ENCODE measurements at regions not wholly inside any gene's neighbourhood (a gene's known extent, or its start where the extent isn't known, plus 50 kb on each side); places are given as distances from the start of the nearest gene placed in this dataset.

DNA sequence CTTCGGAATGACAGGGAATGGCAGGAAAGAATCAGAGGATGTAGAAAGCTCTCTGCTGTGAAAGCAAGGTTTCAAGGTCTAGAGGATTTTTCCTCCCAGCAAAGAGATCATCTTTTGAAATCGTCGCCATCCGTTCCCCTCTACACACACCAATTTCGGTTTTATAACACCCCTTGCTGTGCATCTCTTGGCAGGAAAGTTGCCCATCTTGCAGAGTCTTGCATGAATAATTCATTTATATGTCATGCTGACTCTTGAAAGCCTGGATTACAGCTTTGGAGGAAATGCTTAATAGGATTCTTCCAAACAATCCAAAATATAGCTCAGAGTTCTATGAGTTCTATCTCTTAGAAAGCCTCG is 262.7 kb downstream of the CHL1 start:
- DNase-seq: no peak

DNA sequence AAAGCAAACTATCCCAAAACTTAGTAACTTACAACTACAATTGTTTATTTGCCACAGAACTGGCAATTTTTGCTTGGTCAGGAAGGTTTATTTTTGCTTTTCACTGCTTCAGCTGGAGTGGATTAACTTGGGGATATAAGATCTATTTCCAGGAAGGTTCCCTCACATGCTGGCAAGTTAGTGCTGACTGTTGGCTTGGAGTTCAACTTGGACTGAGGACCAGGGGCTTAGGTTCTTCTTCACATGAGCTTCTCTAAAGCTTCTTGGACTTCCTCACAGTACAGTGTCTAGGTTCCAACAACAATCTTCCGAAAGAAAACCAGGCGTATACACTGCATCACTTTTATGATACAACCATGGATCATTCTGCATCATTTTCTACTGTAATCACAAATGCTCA is 264.4 kb downstream of the CHL1 start:
- no peak for DNase-seq

DNA sequence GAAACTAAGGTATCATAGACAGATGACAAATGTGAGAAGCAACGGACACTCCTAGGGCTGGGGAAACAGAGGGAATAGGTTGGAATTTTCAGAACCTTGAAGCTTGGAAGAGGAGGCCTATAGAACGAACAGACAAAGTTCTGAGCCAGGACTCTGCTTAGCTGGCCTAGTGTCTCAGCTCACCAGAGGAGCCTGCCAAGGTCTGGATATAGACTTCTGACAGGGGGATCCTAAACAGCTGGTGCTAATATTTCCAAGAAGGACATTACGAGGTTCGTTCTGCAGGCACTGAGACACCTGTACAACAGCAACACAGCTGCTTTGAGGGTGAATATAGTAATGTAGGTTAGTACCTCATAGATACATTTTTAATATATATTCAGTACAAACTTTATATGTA is 266.3 kb downstream of the CHL1 start:
- no peak for DNase-seq

DNA sequence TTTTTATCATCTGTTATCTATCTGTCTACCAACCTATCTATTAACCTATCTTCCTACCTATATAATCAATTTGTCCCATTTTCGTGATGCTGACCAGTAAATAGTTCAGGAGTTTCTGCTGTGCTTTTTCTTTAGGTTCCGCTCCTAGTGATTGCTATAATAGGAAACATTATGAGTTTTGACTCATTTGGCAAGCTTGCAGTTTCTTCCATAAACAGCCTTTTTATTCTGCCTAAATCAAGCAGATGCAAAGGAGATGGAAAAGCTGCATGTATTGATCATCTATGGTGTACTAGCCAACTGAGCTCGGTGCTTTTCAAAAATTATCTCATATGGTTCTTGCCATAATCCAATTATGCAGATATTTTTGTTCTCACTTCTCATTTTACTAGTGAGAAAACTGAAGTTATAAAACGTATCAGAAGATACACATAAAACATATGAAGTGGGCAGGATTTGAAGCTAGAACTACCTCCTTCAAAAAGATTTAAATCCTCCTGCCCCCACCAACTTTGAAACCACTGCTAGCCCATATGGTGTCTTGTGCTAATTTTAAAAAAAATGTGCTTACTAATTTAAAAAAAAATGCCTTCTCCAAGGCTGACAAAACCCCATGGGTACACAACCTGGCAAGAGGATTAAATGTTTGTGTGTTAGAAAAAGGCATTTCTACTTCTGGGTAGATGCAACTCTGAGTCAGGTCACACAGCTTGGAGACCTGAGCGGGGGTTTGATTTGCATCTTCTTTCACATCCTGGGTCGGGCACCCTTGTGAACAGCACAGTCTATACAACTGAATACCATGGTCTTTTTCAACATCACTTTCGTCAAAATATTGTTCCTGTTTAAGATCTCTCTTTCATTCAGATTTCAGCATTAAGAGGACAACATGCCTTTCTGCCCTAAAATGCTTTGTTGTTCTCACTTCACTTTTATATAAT is 267.0 kb downstream of the CHL1 start:
- DNase-seq: no peak

DNA sequence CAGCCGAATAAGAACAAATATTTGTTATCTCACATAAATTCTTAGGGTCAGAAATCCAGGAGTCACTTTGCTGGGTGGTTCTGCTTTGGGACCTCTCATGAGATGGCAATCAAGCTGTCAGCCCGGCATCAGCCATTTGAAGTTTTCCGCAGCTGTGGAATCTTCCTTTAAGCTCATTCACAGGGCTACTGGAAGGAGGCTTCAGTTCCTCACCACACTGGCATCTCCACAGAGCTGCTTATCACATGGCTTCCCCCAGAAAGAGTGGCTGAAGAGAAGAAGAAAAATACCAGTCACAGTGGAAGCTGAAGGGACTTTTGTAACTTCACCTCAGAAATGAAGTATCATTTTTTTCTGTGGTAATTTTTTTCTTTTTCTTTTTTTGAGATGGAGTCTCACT is 267.7 kb downstream of the CHL1 start:
- DNase-seq: no peak

DNA sequence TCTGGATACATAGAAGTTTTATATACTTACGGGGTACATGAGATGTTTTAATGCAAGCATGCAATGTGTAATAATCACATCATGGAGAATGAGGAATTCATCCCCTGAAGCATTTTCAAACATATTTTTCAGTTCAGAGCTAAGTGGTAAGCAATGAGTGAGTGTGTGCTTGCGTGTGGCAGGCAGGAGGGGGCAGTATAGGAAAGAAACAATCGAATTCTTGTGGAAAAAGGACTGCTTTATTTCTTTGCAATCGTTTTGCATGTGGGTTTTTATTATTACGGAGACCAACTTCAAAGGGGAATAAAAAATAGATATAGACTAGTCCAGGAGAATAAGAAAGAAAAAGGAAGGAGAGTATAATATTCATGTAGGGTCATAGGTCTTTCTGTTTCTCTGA is 271.6 kb downstream of the CHL1 start:
- DNase-seq: no peak

DNA sequence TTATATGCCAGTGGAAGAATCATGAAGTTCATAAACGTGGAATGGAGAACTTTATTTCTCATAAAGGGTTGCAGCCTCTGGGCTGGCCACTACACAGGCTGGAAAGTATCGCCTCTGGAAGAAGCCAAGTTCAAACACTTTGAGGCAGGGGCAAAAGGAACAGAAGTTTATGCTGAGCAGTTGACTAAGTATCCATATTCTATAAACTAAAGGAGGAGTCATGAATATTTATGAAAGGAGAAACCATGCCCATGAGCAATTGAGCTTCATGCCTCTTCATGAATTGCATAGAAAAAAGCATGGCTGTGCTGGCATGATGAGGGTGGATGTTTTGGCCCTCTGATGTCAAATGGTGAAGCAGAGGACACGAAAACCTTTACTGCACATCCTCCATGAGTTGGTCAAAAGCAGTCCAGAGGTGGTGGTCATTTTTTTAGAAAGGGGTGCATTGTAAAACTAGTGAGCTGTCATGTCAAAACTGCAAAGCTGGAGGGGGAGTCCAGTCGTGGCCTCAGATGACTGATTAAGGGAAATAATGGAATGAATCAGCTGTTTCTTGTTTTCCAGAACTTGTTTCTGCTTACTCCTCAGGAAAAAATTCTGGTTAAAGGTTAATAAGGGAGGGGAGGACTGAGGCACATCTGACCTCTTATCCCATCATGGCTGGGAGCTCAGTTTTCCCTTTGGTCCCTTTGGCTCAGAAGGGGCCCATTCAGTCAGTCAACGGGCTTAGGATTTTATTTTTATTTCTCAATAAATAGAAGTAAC is 276.7 kb downstream of the CHL1 start:
- DNase-seq: no peak

DNA sequence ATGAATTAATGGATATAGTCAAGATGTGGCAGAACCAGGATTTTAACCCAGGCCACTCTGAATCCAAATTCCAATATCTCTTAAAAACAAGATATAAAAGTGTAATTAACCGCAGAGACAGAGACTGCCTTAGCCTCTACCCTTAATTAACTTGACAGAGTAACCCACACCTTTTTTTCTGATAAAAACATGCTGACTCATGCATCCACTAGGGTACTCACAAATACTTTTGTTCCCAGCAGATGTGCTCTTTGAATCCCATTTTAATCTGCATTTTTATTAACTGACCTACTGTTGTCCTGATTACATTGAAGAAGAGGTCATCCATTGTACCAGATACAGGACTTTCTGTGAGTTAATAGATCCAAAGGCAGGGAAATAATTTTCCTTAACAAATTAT is 278.3 kb downstream of the CHL1 start:
- no peak for DNase-seq

DNA sequence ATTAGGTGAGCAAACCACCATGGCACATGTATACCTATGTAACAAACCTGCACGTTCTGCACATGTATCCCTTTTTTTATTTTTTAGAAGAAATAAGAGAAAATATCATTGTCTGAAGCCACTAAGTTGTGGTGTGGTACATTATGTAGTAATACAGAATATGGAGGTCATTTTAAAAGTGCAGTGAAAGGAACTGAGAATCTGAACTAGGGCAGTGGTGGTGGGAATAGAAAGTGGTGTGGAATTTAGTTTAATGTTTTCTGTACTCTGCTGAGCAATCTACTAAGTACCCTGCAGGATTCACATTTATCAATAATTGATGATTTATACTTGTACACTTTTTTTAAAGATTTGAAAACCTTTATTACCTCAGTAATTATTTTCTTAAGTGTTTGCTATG is 283.5 kb downstream of the CHL1 start:
- no peak for DNase-seq

DNA sequence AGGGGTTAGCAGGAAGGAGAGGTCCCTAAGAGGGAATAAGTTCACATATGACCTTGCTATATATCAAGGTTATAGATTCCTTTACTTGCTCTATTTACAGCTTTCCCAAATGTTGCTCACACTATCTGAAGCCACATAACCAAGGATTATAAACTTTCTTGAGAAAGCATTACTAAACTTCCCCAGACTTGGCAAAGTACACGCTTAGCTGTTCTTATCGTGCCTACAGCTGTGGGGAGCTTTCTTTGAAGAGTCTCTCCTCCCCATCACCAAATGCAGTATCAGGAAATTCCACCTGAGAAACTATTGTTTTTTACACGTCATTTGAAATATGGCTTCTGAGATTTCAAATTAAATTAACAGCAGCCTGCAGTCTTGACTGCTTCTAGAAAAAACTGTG is 284.5 kb downstream of the CHL1 start:
- no peak for DNase-seq

DNA sequence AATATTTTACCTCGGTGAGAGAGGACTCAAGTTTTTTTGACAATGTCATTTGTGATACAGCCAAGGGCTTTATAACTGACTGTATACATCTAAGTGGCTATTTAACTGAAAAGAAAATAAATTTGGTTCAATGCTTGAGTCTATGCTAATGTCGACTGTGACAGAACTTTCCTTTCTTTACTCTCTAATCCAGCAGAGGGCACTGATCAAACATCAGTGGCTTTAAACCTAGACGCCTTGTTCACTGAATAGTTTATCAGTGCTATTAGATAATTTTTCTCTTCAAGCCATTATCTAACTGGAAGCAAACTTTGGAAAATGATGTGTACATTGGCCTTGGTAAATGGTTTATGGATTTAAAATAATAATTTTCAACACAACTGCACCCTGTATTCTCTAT is 285.1 kb downstream of the CHL1 start:
- no peak for DNase-seq

DNA sequence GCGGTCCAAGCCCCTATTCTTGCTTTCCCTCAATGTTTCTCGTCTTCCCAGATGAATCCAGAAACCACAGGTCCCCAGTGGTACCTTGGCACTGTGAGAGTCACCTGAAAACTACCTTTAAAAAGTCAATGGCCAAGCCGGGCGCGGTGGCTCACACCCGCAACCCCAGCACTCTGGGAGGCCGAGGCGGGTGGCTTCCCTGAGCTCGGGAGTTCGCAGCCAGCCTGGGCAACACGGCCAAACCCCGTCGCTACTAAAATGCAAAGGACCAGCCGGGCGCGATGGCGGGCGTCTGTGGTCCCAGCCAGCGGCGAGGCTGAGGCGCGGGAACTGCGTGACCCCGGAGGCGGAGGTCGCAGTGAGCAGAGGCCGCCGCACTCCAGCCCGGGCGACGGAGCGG is 285.9 kb downstream of the CHL1 start:
- DNase-seq: no peak

DNA sequence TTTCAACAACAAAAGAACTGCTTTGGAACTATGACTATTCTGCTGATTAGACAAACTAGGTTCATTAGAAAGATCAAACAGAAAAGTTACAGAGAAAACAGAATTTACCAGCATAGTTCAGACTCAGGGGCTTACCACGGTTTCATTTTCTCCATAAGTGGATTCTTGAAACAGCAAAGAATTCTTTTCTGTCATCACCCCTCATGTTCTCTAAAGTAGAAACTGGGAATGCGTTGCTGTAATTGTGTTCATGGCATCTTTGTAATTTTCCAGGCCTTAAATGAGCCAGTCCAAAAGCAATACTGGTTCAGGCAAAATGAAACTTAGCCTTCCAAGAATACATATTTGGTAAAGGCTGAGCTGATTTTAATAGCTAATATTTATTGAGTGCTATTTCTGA is 287.8 kb downstream of the CHL1 start:
- no peak for DNase-seq

DNA sequence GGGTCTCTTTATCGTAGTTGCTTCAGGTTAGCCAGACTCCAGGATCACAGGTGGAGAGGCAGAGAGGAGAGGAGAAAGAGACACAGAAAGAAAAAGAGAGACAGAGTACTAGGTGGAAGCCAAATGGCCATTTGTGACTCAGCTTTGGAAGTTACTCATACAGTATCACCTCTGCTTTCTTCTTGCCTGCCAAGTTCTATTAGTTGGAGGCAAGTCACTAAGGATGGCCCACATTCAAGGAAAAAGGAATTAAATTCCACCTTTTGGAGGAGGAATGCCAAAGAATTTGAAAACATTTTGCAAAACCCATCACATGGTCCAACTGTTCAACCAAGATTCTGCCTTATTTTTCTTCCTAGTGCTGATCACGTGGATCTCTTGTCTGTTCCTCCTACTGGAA is 291.1 kb downstream of the CHL1 start:
- DNase-seq: no peak

DNA sequence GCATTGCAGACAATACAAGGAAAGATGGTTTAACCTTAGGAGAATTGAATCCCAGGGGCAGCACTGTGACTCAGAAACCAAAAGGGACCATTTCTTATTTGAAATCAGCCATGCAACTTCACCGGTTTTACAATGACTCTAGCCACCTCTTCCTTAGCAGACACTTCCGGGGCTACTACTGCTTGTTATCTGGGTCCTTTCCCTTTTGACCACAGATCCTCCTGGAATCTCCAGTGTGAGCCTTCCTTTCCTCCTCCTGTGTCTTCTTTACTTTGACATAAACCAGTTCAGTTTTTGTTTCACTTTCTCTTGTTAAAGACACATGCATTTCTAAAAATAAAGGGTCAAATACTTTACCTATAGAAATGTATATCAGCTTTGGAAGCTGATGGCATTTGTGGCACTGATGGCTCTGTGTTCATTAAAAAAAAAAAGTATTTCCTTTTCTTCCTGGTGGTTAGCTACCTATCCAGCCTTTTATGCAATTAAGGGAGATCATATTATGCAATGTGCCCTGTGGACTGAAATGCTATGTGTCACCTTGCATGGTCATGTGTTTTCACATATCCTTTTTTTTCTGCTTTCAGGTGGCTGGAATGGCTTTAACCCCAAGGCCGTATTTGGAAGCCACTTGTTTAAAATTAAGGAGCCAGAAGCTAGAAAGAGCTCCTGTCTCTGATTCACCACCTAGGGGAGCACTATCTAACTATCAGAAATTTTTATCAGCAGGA is 296.2 kb downstream of the CHL1 start:
- no peak for DNase-seq

DNA sequence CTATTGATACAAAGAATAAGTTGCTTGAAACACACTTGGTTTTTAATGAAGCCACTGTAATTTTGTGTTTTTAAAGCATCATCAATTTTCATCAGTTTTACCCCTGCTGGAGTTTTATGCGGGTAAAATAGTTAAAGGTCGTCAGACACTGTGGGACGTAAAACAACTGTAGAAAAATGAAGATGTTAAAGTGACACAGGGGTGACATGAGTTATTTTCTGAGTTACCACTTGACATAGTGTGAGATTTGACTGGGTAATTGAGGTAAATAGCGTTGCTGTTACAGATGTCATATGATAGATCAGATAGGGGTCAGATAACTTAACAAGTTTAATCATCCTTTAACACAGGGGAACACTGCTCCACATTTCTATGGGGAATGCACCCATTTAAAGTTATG is 297.6 kb downstream of the CHL1 start:
- DNase-seq: no peak

DNA sequence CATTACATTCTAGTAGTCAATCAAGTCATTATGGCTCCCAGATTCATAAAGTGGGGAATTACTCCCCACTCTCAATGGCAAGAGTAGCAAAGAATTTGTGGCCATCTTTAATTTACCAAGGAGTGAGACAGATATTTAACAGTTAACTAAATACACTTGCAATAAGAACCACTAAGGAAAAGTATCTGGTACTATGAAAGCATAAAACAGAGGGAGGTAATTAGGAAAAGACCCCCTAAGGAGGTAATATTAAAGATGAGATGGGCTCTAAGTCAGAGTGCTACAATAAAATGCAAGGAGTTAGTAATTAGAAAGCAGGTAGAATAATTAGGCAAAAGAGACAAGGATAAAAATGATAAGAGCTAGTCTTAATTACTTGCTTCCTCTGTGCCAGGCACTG is 301.9 kb downstream of the CHL1 start:
- DNase-seq: no peak

DNA sequence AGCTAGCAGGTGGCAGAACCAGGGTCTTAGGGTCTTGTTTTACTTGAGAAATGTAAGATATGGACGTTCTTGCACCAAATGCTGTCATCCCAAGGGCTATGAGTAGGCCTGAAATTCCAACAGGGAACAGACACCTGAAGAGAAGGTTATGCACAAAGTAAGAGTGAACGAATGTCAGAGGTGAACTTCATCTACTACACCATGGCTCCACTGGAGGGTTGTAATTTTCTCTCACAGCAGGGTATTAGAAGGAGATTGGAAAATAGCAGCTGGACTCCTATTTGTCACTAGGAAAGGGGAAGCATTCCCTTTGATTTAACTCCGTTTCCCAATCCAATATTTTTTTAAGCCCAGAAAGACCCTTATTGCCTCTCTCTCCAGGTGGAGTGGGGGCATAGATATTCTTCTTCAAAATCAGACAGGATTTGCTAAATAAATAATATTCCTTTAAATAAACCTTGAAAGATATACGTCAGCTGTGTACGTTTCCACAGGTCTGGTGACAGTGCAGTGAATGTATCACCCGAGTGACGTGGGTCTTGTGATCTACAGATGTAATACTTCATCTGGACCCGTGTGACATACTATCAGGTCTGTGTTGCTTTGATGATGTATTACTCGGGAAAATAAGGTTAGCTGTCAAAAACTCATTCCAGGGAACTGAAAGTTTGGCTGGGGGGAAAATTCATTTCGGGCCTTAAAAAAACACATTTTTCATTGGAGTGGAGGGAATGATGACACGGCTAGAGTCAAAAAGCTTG is 302.6 kb downstream of the CHL1 start:
- no peak for DNase-seq

DNA sequence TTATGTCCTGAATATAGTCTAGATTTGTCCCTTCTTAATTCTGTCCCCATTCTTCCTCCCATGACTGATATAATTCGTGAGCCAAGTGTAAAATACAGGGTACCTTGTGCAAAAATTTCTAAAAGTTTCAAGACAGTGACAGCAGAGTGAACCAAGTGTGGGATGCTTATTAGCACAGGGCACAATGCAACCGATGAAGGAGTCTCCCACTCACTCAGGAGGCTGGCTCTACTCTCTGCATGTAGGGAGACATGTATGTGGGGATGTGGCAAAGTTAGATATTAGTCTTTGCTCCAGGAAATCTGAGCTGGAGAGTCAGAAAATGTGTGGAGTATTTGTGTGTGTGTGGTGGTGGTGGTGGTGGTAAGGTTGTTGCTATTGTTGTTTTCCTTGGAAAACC is 305.9 kb downstream of the CHL1 start:
- no peak for DNase-seq

DNA sequence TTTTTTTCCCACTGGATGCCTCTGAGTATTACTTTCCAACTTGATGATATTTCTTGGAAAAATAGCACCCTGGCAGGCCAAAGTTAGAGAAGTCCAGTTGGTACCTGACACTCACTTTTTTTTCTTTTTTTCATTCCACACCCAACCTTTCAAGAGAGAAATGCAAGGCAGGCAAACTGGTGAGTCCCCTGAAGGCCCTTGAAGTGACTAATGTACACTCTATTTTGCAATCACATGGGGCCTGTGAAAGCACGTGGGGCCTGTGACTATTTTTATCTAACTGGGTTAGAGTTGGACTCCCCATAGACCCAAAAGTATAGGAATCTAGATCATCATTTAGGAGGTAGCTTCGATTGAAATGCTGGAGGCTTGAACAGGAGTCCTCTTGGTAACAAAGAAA is 316.7 kb downstream of the CHL1 start:
- DNase-seq: no peak

DNA sequence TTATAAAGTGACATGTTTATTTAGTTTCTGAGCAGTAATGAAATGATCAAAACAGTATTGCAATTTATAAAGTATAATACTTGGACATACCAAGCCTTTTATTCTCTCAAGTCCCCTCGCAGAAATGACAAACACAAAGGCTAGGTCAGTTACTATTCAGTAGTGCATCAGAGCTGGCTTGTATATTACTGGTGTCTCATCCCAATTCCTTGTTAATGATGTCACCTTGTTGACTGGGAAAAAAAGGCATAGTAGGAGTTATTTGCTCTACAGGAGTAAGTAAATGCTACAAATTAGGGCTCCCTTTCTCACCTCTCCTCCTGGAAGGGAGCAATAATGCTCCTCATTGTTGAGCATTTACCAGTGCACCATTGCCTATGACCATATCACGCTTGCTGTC is 317.6 kb downstream of the CHL1 start:
- DNase-seq: no peak

DNA sequence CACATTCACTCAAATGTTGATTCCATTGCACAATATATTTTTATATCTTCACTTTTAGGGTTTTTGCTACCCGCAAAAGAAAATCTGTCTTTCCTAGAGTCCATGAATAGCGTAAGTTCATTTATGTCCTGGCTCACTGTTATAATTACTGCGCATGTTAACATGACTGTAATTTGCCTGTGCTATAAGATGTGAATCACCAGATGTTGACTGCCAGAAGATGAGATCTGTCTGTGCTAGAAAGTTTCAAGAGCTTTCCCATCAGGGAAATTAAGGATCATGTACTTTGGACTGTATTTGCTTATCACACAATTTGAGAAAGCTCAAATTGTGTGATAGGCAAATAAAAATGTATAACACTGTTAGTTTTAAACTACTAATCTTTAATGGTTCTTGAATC is 322.5 kb downstream of the CHL1 start:
- DNase-seq: no peak

DNA sequence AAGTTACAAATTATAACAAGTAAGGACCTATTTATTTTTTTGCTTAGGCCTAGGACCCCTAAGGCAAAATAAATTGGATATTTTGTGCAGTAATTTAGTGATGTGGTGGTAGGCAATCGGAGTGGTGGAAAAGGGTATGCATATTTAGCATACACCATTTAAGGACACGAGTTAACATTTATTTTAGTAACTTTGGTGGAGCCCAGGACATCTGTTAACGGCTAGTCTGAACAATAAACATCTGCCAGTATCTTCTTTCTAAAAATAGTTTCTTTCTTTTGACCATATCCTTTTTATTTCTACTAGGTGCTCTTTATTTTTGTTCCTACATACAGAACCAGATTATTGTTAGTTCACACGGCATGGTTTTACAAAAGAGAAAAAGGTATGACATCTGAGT is 326.3 kb downstream of the CHL1 start:
- no peak for DNase-seq

All from occipital lobe (tissue), 1 donor.